Natural killer cell treated with Interleukin-12 subunit alpha and Interleukin-12 subunit beta and Interleukin-15 and Interleukin-18, amount 100 ng/mL, for 72 hours (primary cell): ENCODE measurements at regions not wholly inside any gene's neighbourhood (a gene's known extent, or its start where the extent isn't known, plus 50 kb on each side); places are given as distances from the start of the nearest gene placed in this dataset.

Experiments used
- ATAC-seq, 2 donors: fragments of 150-1000 bp; cut with Tn5 transposase in 1 of 2; sonication (Bioruptor Pico), chemical (Tn5 transposase) in 1 of 2; 2 replicates each; pipeline ENCODE4 v1.10.0; 2021
- DNase-seq: peaks from one replicate; pipeline ENCODE4 v3.0.0; 2022; ENCODE audit warnings: low spot score
- H3K27ac Mint-ChIP-seq, 2 donors: 1 replicate in 1 of 2; 2 replicates in 1 of 2; pipeline ENCODE4 v1.8.0; 2022; ENCODE audit warnings: mixed read lengths in 2 of 2, mild to moderate bottlenecking in 1 of 2, moderate library complexity in 1 of 2
- H3K27me3 Mint-ChIP-seq, 2 donors: 1 replicate in 1 of 2; 2 replicates in 1 of 2; pipeline ENCODE4 v1.8.0; 2022; ENCODE audit warnings: mixed read lengths in 2 of 2
- H3K36me3 Mint-ChIP-seq: one replicate; pipeline ENCODE4 v1.8.0; 2022; ENCODE audit warnings: mixed read lengths
- H3K4me1 Mint-ChIP-seq, 2 donors: 1 replicate in 1 of 2; 2 replicates in 1 of 2; pipeline ENCODE4 v1.8.0; 2022; ENCODE audit warnings: low read depth in 2 of 2, mixed read lengths in 2 of 2, mild to moderate bottlenecking in 1 of 2
- H3K4me3 Mint-ChIP-seq: one replicate; pipeline ENCODE4 v1.8.0; 2022; ENCODE audit warnings: mixed read lengths
- H3K9me3 Mint-ChIP-seq: 2 replicates; pipeline ENCODE4 v1.8.0; 2022; ENCODE audit warnings: mixed read lengths

GRCh38 chr5:2382776-2383697, 368.4 kb downstream of the IRX2 start:
- H3K4me3 Mint-ChIP-seq: no peak overlapping the region
- no peak for DNase-seq
- no peak overlapping the region for H3K27ac Mint-ChIP-seq
- no peaks in the 10 kb centered on the region for H3K27me3 Mint-ChIP-seq
- no peaks in the 10 kb centered on the region for H3K4me1 Mint-ChIP-seq
- H3K36me3 Mint-ChIP-seq: no peaks in the 10 kb centered on the region
- H3K9me3 Mint-ChIP-seq: no peaks in the 10 kb centered on the region
- no peak for ATAC-seq

GRCh38 chr5:2381861-2382260, 369.6 kb downstream of the IRX2 start:
- ATAC-seq: no peak
- Mint-ChIP-seq H3K4me3 (no peak overlapping the region), H3K4me1 (no peaks in the 10 kb centered on the region), H3K36me3 (no peaks in the 10 kb centered on the region), H3K27ac (no peak overlapping the region), H3K27me3 (no peaks in the 10 kb centered on the region), H3K9me3 (no peaks in the 10 kb centered on the region)
- DNase-seq: no peak

- no peak overlapping the region for H3K4me3 Mint-ChIP-seq
- no peak for ATAC-seq
These were observed 370.4 kb downstream of the IRX2 start for GRCh38 chr5:2381070-2381469.

GRCh38 chr5:2378976-2379375, 372.5 kb downstream of the IRX2 start:
- Mint-ChIP-seq H3K36me3 (no peaks in the 10 kb centered on the region), H3K27me3 (no peaks in the 10 kb centered on the region), H3K4me3 (no peak overlapping the region), H3K27ac (no peak overlapping the region), H3K9me3 (no peaks in the 10 kb centered on the region), H3K4me1 (no peaks in the 10 kb centered on the region)
- DNase-seq (no peak), ATAC-seq (no peak)

More at GRCh38 chr5:2381070-2381469, 370.4 kb downstream of the IRX2 start:
- no peaks in the 10 kb centered on the region for H3K4me1 Mint-ChIP-seq
- no peaks in the 10 kb centered on the region for H3K36me3 Mint-ChIP-seq
- no peak overlapping the region for H3K27ac Mint-ChIP-seq
- no peak for DNase-seq
- no peaks in the 10 kb centered on the region for H3K27me3 Mint-ChIP-seq
- no peaks in the 10 kb centered on the region for H3K9me3 Mint-ChIP-seq

GRCh38 chr5:2378108-2378507, 373.4 kb downstream of the IRX2 start:
- H3K36me3 Mint-ChIP-seq: no peaks in the 10 kb centered on the region
- ATAC-seq (no peak), DNase-seq (no peak)
- no peak overlapping the region for H3K4me3 Mint-ChIP-seq
- no peaks in the 10 kb centered on the region for H3K27me3 Mint-ChIP-seq
- peaks cover 4% of the 10 kb centered on the region for H3K9me3 Mint-ChIP-seq
- H3K27ac Mint-ChIP-seq: no peak overlapping the region
- H3K4me1 Mint-ChIP-seq: no peaks in the 10 kb centered on the region

- Mint-ChIP-seq H3K27ac (no peak overlapping the region), H3K4me3 (no peak overlapping the region), H3K4me1 (no peaks in the 10 kb centered on the region), H3K9me3 (peaks cover 9% of the 10 kb centered on the region), H3K27me3 (no peaks in the 10 kb centered on the region), H3K36me3 (no peaks in the 10 kb centered on the region)
- DNase-seq (no peak), ATAC-seq (no peak)
These were observed 375.0 kb downstream of the IRX2 start for GRCh38 chr5:2376486-2376885.

GRCh38 chr5:2375757-2376250, 375.7 kb downstream of the IRX2 start:
- Mint-ChIP-seq H3K4me3 (no peak overlapping the region), H3K27ac (no peak overlapping the region), H3K36me3 (no peaks in the 10 kb centered on the region), H3K4me1 (no peaks in the 10 kb centered on the region), H3K9me3 (peaks cover 9% of the 10 kb centered on the region), H3K27me3 (no peaks in the 10 kb centered on the region)
- no peak for ATAC-seq
- DNase-seq: no peak

GRCh38 chr5:2375291-2375690, 376.2 kb downstream of the IRX2 start:
- Mint-ChIP-seq H3K36me3 (no peaks in the 10 kb centered on the region), H3K4me3 (no peak overlapping the region), H3K27ac (no peak overlapping the region), H3K9me3 (peaks cover 9% of the 10 kb centered on the region), H3K27me3 (no peaks in the 10 kb centered on the region), H3K4me1 (no peaks in the 10 kb centered on the region)
- no peak for DNase-seq
- ATAC-seq: no peak

GRCh38 chr5:2374703-2375102, 376.8 kb downstream of the IRX2 start:
- Mint-ChIP-seq H3K9me3 (peaks cover 9% of the 10 kb centered on the region), H3K27ac (no peak overlapping the region), H3K4me1 (no peaks in the 10 kb centered on the region), H3K36me3 (no peaks in the 10 kb centered on the region), H3K27me3 (no peaks in the 10 kb centered on the region), H3K4me3 (no peak overlapping the region)
- DNase-seq: no peak
- ATAC-seq: no peak

- H3K4me1 Mint-ChIP-seq: no peaks in the 10 kb centered on the region
- H3K36me3 Mint-ChIP-seq: no peaks in the 10 kb centered on the region
- DNase-seq (no peak), ATAC-seq (no peak)
- H3K4me3 Mint-ChIP-seq: no peak overlapping the region
- peaks cover 13% of the 10 kb centered on the region for H3K9me3 Mint-ChIP-seq
- H3K27me3 Mint-ChIP-seq: no peaks in the 10 kb centered on the region
- no peak overlapping the region for H3K27ac Mint-ChIP-seq
These were observed 377.8 kb downstream of the IRX2 start for GRCh38 chr5:2373631-2374030.

GRCh38 chr5:2371419-2371710, 380.1 kb downstream of the IRX2 start:
- Mint-ChIP-seq H3K4me1 (no peaks in the 10 kb centered on the region), H3K27ac (no peak overlapping the region), H3K27me3 (no peaks in the 10 kb centered on the region), H3K9me3 (peaks cover 13% of the 10 kb centered on the region), H3K4me3 (no peak overlapping the region), H3K36me3 (no peaks in the 10 kb centered on the region)
- DNase-seq: no peak
- no peak for ATAC-seq

- Mint-ChIP-seq H3K9me3 (peaks cover 13% of the 10 kb centered on the region), H3K27me3 (no peaks in the 10 kb centered on the region), H3K4me3 (no peak overlapping the region), H3K27ac (no peak overlapping the region), H3K36me3 (no peaks in the 10 kb centered on the region), H3K4me1 (no peaks in the 10 kb centered on the region)
- DNase-seq (no peak), ATAC-seq (peak; percentile 10 to 36)
These were observed 380.7 kb downstream of the IRX2 start for GRCh38 chr5:2370626-2371418.

- Mint-ChIP-seq H3K36me3 (no peaks in the 10 kb centered on the region), H3K27me3 (no peaks in the 10 kb centered on the region), H3K9me3 (peaks cover 13% of the 10 kb centered on the region), H3K27ac (no peak overlapping the region), H3K4me1 (no peaks in the 10 kb centered on the region), H3K4me3 (no peak overlapping the region)
- no peak for DNase-seq
- no peak for ATAC-seq
These were observed 382.3 kb downstream of the IRX2 start for GRCh38 chr5:2369178-2369577.

- Mint-ChIP-seq H3K4me3 (no peak overlapping the region), H3K27ac (no peak overlapping the region), H3K9me3 (peaks cover 11% of the 10 kb centered on the region), H3K36me3 (no peaks in the 10 kb centered on the region), H3K4me1 (no peaks in the 10 kb centered on the region), H3K27me3 (peaks cover 3 to 16% of the 10 kb centered on the region in 2 donors)
- no peak for ATAC-seq
- no peak for DNase-seq
These were observed 384.7 kb downstream of the IRX2 start for GRCh38 chr5:2366816-2367215.
